ENCODE measurements at regions not wholly inside any gene's neighbourhood (a gene's known extent, or its start where the extent isn't known, plus 50 kb on each side); places are given as distances from the start of the nearest gene placed in this dataset.

- H3K79me2 ChIP-seq (ENCODE audit: insufficient read depth, low read depth, low read length) = no peaks in the 10 kb centered on the region
- no peaks in the 10 kb centered on the region for H3K36me3 ChIP-seq (ENCODE audit: insufficient read depth, low read length)
- H2AFZ ChIP-seq (ENCODE audit: low read length) = no peak overlapping the region
- H3K9me3 ChIP-seq (ENCODE audit: low read length) = peaks cover 25% of the 10 kb centered on the region
- no peak for DNase-seq (ENCODE audit: low spot score)
- no TSS peak for BruUV-seq (replicated peaks)
- H3K4me1 ChIP-seq (ENCODE audit: insufficient read depth, low read length, poor library complexity, severe bottlenecking) = no peaks in the 10 kb centered on the region
- intact Hi-C loops (cut with micrococcal nuclease; ENCODE audit: unreplicated experiment) = no loop called here
- H3K27ac ChIP-seq (ENCODE audit: low read depth, low read length, poor library complexity, severe bottlenecking) = no peak overlapping the region
- H3K4me2 ChIP-seq (ENCODE audit: low read length) = no peak overlapping the region
- H3K9me2 ChIP-seq (ENCODE audit: insufficient read depth, low read length) = no peaks in the 10 kb centered on the region
- H3K4me3 ChIP-seq (ENCODE audit: low read depth, low read length, poor library complexity, severe bottlenecking) = no peak overlapping the region
- no peak for TF ChIP-seq EZH2phosphoT487 (IDR thresholded peaks at IDR 0.05; ENCODE audit: borderline replicate concordance, low read depth, low read length)
- no peak for TF ChIP-seq CTCF (conservative IDR thresholded peaks at IDR 0.05; ENCODE audit: low read length)
- ChIA-PET POLR2A (no interaction called here), CTCF (ENCODE audit: unreplicated experiment) (no interaction called here)
- no peaks in the 10 kb centered on the region for H4K20me1 ChIP-seq (ENCODE audit: insufficient read depth, low read length)
Observed at GRCh38 chr22:44412136-44412731, 85.8 kb downstream of the RTL6 start.

GRCh38 chr22:44411226-44412135, 86.6 kb downstream of the RTL6 start:
- no peaks in the 10 kb centered on the region for H3K4me1 ChIP-seq (ENCODE audit: insufficient read depth, low read length, poor library complexity, severe bottlenecking)
- H3K36me3 ChIP-seq (ENCODE audit: insufficient read depth, low read length) = no peaks in the 10 kb centered on the region
- no peak overlapping the region for H3K4me3 ChIP-seq (ENCODE audit: low read depth, low read length, poor library complexity, severe bottlenecking)
- no peaks in the 10 kb centered on the region for H4K20me1 ChIP-seq (ENCODE audit: insufficient read depth, low read length)
- CTCF ChIA-PET (ENCODE audit: unreplicated experiment) = no interaction called here
- no peak overlapping the region for H2AFZ ChIP-seq (ENCODE audit: low read length)
- no peak for DNase-seq (ENCODE audit: low spot score)
- intact Hi-C loops (cut with micrococcal nuclease; ENCODE audit: unreplicated experiment) = no loop called here
- no peaks in the 10 kb centered on the region for H3K79me2 ChIP-seq (ENCODE audit: insufficient read depth, low read depth, low read length)
- TF ChIP-seq EZH2phosphoT487 (IDR thresholded peaks at IDR 0.05; ENCODE audit: borderline replicate concordance, low read depth, low read length) (no peak), CTCF (conservative IDR thresholded peaks at IDR 0.05; ENCODE audit: low read length) (no peak)
- POLR2A ChIA-PET = no interaction called here
- no peak overlapping the region for H3K27ac ChIP-seq (ENCODE audit: low read depth, low read length, poor library complexity, severe bottlenecking)
- peaks cover 18% of the 10 kb centered on the region for H3K9me3 ChIP-seq (ENCODE audit: low read length)
- H3K4me2 ChIP-seq (ENCODE audit: low read length) = no peak overlapping the region
- no TSS peak for BruUV-seq (replicated peaks)
- H3K9me2 ChIP-seq (ENCODE audit: insufficient read depth, low read length) = no peaks in the 10 kb centered on the region

- CTCF ChIA-PET (ENCODE audit: unreplicated experiment) = no interaction called here
- POLR2A ChIA-PET = no interaction called here
- no TSS peak for BruUV-seq (replicated peaks)
- Histone ChIP-seq H2AFZ (ENCODE audit: low read length) (no peak overlapping the region), H3K4me3 (ENCODE audit: low read depth, low read length, poor library complexity, severe bottlenecking) (no peak overlapping the region), H3K36me3 (ENCODE audit: insufficient read depth, low read length) (no peaks in the 10 kb centered on the region), H3K9me2 (ENCODE audit: insufficient read depth, low read length) (no peaks in the 10 kb centered on the region), H3K4me2 (ENCODE audit: low read length) (no peak overlapping the region), H3K27ac (ENCODE audit: low read depth, low read length, poor library complexity, severe bottlenecking) (no peak overlapping the region), H3K9me3 (ENCODE audit: low read length) (peaks cover 9% of the 10 kb centered on the region), H3K4me1 (ENCODE audit: insufficient read depth, low read length, poor library complexity, severe bottlenecking) (no peaks in the 10 kb centered on the region), H3K79me2 (ENCODE audit: insufficient read depth, low read depth, low read length) (no peaks in the 10 kb centered on the region), H4K20me1 (ENCODE audit: insufficient read depth, low read length) (no peaks in the 10 kb centered on the region)
- intact Hi-C loops (cut with micrococcal nuclease; ENCODE audit: unreplicated experiment) = no loop called here
- TF ChIP-seq CTCF (conservative IDR thresholded peaks at IDR 0.05; ENCODE audit: low read length) (no peak), EZH2phosphoT487 (IDR thresholded peaks at IDR 0.05; ENCODE audit: borderline replicate concordance, low read depth, low read length) (no peak)
- no peak for DNase-seq (ENCODE audit: low spot score)
Observed at GRCh38 chr22:44410451-44410991, 87.5 kb downstream of the RTL6 start.

Measured in OCI-LY7 (cell line).